ENCODE measurements at regions not wholly inside any gene's neighbourhood (a gene's known extent, or its start where the extent isn't known, plus 50 kb on each side); places are given as distances from the start of the nearest gene placed in this dataset.
"Not testable (repeated sequence)": the region's sequence is repeated elsewhere in the genome, so short reads cannot be mapped to it uniquely, and the experiment has no call there.

- no peak for DNase-seq
Observed at GRCh38 chr6:97925504-97925903, 642.5 kb upstream of the MMS22L start.

DNA sequence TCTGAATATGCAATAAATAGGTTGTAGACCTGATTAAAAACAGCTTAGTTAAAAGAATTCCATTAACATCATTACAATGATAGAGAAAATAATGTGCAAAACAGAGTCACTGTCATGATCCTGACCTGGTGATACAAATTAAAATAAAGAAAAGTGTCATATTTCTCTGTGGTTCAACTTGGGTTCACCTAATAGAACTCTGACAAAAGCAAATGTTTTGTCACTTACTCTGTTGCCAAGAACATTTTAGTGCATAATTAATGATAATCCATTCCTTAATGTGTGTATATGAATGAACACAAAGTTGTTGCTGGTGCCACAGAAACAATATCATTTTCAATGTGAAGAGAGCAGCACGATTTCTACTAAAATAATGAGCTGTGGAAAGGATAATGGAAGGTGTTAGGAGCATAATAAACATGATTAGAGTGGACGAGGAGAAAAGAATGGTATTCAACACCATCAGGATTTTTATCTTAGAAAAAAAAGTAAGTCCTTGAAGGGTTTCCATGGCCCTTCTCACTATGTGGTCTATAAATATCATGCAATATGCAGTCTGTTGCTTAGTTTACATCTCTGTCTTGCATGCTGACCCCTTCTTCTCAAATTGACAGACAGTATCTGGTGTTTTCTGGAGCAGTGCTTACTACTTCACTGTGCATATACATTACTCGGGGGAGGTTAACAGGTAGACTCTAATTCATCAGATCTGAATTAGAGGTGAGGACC, 656.6 kb upstream of the MMS22L start:
- DNase-seq, result no peak

DNA sequence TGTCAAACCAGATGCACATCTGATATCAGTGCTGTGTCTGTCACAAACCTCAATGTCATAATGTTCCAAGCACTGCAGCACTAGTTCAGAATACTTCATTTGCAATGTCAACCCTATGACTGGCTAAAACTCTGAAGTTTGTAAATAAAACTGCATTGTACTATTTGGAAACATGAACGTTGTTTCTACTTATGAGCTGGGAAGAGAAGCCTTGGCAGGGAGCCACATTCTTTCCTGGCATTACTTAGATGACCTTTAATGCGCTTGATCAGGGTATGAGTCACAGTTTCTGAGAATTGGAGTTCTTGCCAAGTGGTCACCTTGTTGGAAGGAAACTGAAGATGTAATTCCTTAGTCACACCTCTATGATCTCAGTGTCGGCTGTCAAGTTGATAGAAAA, 664.8 kb upstream of the MMS22L start:
- DNase-seq, result no peak

- DNase-seq, result no peak
Observed at GRCh38 chr6:97958134-97958533, 675.1 kb upstream of the MMS22L start.

DNA sequence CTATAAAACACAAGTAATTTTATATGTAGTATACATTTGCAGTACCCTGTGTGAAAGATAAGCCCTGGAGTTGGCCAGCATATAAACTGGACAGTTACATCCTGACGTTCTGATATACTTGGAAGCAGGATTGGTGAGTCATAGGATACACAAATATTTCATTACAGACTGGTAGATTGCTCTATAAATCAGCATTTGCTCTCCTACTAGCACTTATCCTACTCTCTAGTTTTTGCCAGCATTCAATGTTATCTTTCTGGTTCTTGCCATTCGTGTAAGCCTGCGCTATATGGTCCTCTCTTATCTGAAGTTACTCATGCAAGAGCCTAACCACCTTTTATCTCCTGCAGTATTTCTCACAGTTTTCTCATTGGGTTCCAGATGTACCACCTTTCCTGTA, 680.2 kb upstream of the MMS22L start:
- no peak for DNase-seq

GRCh38 chr6:97969065-97969464, 686.0 kb upstream of the MMS22L start:
- DNase-seq, result no peak

- DNase-seq, result no peak
Observed at GRCh38 chr6:97977084-97977483, 694.1 kb upstream of the MMS22L start.

DNA sequence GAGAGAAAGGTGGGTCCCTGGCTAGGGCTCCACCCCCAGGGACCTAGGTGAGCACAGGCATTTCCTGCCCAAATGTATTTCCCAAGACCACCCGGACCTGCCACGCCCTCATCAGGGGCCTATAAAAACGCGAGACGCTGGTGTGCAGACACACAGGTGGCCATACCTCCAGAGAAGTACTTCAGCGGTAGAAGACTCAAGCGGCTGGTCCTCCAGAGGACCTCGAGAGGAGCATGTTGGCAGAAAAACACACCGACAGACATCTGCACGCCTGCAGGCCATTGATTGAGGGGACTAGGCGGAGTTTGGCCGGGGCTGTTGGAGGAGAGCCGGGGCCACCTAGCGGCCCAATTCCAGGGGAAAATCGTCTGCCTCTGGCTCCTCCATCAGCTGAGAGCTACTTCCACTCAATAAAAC, 695.8 kb upstream of the MMS22L start:
- DNase-seq, result no peak

DNA sequence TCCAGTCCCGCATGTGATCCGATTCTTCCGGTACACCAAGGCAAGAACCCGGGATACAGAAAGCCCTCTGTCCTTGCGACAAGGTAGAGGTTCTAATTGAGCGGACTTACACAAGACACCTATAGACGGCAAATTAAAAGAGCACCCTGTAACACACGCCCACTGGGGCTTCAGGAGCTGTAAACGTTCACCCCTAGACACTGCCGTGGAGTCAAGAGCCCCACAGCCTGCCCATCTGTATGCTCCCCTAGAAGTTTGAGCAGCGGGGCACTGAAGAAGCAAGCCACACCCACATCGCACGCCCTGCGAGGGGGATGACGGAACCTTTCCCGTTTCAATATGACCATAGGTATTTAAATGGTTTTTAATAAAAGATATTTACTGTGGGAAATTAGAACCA, 696.3 kb upstream of the MMS22L start:
- not testable (repeated sequence) for DNase-seq

DNA sequence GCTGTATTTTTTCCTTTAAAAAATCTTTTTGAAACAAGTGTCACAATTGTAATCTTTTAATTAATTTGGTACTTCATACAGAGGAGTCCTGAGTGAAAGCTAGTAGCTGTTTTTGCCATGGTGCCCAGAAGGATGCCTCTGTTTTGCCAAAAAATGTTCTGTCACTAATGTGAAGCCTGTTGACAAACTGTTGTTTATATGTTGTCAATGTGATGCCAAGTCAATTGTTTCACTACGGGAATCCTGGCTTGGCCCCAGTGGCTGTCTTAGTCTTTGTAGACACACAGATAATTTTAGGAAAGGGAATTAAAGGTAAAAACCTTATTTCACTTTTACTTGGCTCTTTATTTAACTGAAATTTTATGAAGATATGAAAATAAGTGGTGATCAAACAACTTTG, 706.4 kb upstream of the MMS22L start:
- no peak for DNase-seq

DNA sequence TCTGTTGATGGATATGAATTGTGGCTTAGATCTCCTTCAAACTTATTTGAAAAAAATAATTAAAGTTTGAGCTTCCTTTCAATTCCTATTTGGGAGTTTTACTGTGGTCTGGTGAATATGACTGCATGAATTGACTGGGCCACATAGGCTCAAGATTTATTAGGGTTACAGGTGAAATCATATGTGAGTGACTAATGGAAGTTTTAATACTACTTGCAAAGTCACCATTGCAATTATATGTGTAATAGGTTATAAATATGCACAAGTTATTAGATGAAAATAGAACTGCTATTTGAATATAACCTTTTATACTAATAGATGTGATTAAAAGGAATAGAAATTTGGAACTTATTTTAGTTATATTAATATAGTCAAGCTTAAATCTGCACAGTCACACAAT, 712.1 kb upstream of the MMS22L start:
- DNase-seq, result no peak

- DNase-seq, result no peak
Observed at GRCh38 chr6:98002678-98003077, 719.7 kb upstream of the MMS22L start.

DNA sequence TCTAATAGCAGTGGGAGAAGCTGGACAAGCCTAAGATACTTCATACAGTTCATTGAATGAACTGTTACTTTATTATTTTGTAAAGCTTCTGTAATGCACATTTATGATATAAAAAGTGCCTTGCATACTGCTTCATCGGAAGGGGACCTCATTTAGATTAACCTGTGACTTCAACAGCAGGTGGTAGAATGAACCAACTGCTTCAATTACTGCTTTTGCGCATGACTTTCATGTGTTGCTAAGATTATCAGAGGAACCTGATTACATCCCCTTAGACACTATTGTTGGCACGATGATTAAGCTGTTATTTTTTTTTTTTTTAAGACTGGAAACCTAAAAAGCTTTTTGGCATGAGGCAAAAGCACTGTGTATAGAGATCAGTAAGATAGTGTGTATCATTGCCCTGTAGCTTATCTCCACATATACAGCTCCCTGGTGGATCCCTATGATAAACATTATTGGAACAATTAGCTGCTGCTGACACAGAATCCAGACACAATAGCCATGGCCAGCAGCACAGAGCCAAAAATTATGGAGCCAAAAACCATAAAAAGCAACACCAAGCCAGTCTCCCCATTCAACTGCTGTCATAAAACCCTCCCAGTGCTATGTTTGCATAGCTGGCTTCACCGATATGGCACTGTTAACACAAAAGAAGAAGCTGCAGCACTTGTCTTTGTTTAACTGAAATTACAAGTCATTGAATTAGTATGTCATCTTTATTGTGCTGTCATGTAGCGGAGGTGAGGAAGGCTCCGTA, 731.6 kb upstream of the MMS22L start:
- DNase-seq, result no peak

- DNase-seq, result no peak
Observed at GRCh38 chr6:98016565-98016964, 733.5 kb upstream of the MMS22L start.

GRCh38 chr6:98020222-98020621, 737.2 kb upstream of the MMS22L start:
- no peak for DNase-seq

GRCh38 chr6:98024359-98024758, 741.3 kb upstream of the MMS22L start:
- DNase-seq, result no peak

GRCh38 chr6:98027898-98028297, 744.9 kb upstream of the MMS22L start:
- no peak for DNase-seq

- DNase-seq, result no peak
Observed at GRCh38 chr6:98033617-98034016, 750.6 kb upstream of the MMS22L start.

DNA sequence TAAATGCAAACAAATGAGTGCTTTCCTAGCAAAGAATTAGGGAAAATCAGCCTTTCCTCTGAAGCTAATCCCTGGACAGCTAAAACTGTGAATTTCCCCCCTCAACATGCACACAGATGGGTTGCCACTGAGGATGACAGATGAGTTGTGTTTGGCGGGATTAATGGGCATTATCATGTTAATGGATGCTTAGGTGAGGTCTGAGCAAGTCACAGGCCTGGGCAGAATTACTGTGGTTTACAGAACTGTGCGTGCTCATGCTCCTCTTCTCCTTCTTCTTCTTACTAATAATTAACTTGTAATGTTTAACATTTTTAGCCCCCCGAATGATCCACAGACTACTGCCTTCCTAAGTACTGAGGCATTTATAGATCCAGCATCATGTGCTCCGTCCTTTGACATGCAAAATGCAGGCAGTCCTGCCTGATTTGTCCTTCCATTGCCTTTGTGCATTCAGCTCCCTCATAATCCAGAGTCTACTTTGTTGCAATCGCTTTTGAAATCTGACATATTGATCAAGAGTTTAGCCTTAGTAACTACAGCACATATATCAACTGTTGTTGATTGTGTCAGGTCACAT, 753.4 kb upstream of the MMS22L start:
- DNase-seq, result no peak

GRCh38 chr6:98037571-98037970, 754.6 kb upstream of the MMS22L start:
- DNase-seq, result no peak

DNA sequence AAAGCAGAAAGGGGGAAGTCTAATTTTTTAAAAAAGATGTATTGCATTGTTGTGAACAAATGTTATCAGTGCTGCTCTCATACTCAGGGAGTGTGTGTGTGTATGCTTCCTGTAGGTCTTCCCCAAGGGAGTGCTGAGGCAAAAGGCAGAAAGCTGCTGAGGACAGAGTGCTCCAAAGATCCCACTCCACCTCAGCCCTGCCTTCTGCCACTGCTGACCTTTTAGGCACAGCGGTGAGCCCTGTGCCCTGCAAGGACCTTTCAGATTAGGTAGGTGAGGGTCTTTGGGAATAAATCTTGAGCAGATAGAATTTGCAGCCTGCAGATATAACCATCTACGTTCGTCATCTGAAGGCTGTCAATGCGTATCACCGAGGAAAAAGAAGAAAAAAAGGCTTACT, 756.4 kb upstream of the MMS22L start:
- DNase-seq, result no peak

- no peak for DNase-seq
Observed at GRCh38 chr6:98039904-98040607, 757.0 kb upstream of the MMS22L start.

DNA sequence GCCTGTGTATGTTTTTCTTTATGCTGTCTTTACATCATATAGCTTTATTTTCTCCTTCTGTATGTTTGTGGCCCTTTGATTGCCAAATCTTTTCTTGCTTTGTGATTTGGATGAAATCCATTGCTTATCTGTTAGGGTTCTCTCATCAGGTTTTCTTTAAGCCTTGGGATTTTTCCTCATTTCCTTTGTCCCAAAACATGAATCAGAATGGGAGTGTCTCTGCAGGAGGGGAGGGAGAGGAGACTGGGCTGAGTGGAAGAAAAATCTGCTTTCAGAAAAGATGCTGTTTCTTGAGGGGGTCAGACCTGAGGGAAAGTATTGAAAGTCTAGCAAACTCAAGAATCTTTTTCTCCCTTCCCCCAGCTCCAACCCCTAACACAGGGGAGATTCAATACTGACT, 758.0 kb upstream of the MMS22L start:
- no peak for DNase-seq

DNA sequence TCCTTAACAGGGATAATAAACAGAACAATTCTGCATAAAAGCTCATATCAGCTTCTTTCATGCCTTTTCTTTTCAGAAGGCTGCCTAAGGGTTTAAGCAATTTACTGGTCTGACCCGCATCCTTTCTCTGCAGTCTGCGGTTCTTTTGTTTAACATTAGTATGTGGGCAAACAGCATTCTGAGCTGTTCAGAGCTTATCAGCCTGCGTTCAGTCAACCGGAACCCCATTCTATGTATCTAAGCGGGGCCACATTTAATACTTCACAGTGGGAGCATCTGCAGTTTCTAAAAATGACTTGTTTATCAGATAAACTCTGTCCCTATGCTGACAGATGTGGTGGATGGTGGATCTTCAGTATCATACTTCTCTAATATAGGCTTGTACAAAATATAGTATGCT, 758.9 kb upstream of the MMS22L start:
- DNase-seq, result no peak
